ENCODE measurements at regions not wholly inside any gene's neighbourhood (a gene's known extent, or its start where the extent isn't known, plus 50 kb on each side); places are given as distances from the start of the nearest gene placed in this dataset.
"Not testable (repeated sequence)": the region's sequence is repeated elsewhere in the genome, so short reads cannot be mapped to it uniquely, and the experiment has no call there.

DNA sequence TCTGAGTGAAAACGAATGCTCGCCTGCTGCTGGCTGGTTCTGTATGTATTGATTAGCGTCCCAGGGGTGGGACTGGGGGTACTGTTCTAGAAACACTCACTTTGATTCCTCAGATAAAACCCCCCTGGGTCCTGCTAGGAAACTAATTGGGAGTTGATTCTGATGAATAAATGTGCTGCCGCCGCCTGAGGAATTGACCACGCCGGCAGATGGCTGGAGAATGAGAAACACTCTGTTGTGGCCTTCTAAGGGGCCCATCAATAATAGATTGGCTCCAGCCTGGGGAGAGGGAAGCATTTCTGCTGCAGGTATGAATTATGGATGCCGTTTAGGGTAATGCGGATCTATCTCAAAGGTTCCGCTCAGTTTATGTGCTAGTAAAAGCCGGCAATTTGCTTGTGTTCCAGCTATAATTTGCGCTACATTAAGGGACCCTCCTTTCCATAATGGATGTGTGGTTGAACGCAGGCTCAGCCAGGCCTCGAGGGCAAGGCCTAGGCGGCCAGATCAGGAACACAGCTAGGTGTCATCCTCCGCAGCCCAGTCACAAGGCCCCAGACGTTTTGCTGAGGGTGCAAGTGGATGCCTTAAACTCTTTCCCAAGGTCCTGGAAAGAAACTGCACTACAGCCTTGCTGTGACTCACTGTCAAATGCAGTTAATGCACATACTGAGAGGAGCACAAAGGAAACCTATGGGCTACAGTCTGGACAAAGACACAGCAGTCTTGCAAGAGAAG lies 132.2 kb upstream of the HS3ST2 start:
- no peak for DNase-seq (ENCODE audit: low spot score)

DNA sequence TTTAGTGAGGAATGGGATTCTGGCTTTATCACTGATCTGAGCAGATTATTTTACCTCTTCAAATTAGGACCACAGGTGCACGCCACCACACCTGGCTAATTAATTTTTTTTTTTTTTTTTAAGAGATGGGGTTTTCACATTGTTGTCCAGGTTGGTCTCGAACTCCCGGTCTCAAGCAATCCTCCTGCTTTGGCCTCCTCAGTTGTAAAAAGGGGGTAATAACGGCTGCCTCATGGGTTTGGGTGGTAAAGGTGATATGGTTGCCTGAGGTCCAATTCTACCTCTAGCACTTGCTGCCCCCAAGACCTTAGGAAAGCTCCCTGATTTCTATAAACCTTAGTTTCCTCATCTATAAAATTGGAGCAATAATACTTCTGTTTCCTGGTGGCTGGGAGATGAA lies 130.7 kb upstream of the HS3ST2 start:
- DNase-seq (ENCODE audit: low spot score), result no peak

DNA sequence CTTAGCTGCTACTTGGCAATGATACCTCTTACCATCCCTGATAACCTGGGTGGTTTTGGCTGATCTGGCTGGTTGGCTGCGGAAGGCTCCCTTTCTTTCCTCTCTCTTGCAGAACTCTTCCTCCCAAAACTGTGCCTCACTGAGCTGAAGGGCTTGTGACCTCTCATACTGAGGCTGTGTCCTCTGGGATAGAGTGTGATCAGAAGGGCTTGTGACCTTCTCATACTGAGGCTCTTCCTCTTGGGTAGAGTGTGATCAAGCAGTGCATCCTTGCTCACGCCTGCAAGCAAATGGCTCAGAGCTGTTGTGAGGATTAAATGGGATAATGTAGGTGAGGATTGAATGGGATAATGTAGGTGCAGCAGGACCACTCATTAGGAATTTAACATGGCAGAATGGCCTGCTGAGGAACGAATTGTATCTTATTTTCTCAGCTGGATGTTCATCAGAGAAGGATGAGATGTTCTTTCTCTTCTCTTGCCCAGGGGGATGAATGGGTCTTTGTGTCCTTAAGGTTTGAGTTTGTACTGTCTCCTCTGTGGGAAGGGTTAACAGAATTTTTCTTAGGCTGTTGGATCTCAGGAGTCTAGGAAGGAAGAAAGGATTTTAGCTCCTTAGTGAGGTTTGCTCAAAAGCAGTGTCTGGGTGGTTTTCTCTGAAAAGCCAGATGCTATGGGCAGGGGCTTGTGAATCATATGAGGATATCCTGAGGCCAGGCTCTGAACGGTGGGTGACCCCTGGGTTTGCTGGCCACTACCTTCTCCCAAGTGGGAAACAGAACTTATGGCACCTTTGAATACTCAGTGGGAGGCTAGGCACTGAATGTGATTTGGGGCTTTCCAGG lies 130.0 kb upstream of the HS3ST2 start:
- DNase-seq (ENCODE audit: low spot score), result no peak

DNA sequence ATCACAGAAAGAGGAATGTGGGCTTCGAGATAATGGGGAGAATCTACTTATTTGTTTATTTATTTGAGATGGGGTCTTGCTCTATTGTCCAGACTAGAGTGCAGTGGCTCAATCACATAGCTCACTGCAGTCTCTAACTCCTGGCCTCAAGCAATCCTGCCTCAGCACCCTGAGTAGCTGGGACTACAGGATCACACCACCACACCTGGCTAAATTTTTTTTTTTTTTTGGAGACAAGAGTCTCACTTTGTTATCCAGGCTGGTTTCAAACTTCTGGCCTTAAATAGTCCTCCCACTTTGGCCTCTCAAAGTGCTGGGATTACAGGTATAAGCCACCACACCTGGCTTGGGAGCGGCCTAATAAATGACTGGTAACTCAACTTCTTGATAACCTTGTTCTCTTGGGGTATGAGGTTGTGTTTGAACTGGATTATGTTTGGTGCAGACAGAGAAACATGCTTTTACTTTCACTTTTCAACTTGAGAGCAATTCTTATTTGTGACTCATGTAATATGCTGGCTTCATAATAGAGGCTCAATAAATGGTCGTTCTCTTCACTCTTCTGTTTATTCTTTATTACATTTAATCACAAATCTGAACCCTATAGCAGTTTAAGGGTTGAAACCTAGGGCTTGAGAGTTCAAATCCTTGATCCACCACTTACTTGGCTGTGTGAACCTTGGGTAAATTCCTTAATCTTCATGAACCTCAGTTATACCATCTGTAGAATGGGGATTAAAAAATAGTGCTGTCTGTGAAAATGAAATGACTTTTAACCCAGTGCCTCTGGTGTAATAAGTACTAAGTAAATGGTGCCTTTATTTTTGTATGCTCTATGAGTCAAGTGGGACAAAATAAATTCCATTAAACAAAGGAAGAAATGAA lies 129.1 kb upstream of the HS3ST2 start:
- no peak for DNase-seq (ENCODE audit: low spot score)

DNA sequence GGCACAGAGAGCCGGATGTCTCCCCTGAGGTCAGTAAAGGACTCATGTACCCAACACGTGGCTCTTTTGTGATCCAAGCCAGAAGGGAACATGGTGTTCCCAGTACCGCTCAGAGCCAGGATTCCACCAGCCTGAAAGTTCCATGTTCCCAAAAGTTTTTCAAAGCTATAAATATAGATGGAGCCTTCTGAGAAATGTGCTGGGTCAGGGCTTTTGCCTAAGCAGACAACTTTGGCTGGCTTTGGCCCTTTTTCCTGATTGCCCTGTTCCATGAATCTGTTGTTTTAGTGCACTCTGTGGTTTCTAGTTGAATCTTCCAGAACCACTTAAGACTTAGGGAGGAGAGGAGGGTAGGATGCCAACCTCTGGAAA lies 128.5 kb upstream of the HS3ST2 start:
- DNase-seq (ENCODE audit: low spot score), result no peak

DNA sequence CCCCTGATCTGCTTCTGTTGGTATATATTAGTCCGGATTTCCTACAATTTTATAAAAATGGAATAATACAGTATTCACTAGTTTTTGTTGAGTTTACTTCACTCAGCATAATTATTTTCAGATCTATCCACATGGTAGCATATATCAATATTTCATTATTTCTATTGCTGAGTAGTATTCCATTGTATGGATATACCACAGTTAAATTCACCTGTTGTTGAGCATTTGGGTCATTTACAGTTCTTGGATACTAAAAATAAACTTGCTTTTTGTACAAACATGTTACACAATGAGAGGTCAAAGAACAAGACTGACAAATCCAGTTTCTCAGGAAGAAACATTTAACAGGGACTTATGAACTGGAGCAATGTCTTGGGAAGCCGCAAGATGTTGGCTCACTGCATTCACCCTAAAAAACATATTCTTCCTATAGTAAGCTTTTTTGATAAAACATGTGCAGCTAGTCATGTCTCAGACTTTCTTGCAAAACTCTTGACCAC lies 126.9 kb upstream of the HS3ST2 start:
- no peak for DNase-seq (ENCODE audit: low spot score)

DNA sequence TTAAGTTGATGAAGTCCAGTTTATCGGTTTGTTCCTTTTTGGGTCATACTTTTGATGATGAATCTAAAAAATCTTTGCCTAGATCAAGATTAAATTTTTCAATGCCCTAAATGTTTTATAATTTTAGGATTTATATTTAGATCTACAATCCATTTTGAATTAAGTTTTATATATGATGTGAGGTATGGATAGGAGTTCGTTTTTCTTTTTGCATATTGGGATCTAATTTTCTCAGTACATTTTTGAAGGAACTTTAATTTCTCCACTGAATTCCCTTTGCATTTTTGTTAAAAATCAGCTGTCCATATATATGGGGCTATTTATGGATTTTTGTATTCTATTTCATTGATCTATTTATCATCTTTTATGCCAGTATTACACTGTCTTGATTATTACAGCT lies 125.5 kb upstream of the HS3ST2 start:
- no peak for DNase-seq (ENCODE audit: low spot score)

DNA sequence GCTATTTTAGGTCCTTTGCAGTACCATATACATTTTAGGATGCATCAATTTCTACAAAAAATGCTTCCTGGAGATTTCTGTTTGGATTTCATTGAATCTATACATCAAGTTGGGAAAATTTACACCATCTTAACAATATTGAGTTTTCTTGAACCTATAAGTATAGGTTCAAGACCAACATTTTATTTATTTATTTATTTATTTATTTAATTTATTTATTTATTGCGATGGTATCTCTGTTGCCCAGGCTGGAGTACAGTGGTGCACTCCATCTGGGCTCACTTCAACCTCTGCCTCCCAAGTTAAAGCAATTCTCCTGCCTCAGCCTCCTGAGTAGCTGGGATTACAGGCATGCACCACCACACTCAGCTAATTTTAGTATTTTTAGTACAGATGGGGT lies 125.0 kb upstream of the HS3ST2 start:
- no peak for DNase-seq (ENCODE audit: low spot score)

DNA sequence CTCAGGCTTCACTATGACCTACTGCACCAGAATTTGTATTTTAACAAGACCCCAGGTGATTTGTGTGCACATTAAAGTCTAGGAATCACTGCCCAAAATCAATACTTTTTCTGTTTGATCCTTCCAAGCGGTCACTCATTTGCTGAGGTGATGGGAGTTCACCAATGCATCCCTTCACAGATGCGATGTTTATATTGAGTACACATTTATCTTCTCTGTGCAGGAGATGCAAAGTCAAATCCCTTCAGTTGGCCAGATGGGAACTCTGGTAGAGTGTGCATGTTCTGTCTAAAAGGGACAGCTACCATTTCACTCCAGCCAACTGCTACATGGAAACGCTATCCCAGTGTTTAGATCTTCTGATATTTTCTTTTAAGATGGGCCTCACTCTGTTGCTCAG lies 122.6 kb upstream of the HS3ST2 start:
- DNase-seq (ENCODE audit: low spot score), result no peak

DNA sequence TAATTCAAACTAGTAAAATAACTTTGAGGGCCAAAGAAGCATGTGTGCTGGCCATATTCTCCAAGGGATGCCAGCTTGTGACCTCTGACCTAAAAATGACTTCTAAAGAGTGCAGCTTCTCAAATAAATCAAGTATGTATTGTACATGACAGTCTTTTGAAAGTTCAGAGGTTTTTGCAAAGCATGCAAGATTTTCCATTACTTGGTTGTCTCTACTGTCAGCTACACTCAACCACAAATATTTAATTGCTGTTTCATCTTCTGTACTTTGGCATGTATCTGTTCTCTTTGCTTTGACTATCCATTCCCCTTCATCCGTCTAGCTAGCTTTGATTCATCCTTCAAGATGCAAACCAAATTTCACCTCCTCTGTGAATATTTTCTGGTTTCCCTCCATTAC lies 121.9 kb upstream of the HS3ST2 start:
- DNase-seq (ENCODE audit: low spot score), result no peak

DNA sequence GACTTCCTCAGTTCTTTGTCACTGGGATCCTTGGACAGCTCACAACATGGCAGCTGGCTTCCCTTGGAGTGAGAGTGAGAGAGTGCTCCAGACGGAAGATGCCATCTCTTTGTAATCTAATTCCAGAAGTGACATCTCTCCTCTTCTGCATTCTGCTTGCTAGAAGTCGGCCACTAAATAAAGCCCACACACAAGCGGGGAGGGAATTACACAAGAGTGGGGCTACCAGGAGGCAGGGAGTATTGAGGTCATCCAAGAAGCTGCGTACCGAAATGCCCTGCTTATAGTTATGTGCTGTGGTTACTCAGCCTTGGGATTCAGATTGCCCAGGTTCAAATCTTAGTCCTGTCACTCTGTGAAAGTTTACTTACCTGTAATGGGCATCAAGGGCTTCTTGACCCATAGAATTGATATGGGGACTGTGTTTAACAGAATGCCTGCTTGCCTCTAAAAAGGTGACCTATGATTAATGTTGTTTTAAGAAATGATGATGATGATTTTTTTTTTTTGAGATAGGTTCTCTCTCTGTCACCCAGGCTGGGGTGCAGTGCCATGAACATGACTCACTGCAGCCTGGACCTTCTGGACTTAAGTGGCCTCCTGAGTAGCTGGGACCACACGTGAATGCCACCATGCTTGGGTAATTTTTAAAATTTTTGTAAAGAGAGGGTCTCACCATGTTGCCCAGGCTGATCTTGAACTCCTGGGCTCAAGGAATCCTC lies 120.9 kb upstream of the HS3ST2 start:
- DNase-seq (ENCODE audit: low spot score), result no peak

DNA sequence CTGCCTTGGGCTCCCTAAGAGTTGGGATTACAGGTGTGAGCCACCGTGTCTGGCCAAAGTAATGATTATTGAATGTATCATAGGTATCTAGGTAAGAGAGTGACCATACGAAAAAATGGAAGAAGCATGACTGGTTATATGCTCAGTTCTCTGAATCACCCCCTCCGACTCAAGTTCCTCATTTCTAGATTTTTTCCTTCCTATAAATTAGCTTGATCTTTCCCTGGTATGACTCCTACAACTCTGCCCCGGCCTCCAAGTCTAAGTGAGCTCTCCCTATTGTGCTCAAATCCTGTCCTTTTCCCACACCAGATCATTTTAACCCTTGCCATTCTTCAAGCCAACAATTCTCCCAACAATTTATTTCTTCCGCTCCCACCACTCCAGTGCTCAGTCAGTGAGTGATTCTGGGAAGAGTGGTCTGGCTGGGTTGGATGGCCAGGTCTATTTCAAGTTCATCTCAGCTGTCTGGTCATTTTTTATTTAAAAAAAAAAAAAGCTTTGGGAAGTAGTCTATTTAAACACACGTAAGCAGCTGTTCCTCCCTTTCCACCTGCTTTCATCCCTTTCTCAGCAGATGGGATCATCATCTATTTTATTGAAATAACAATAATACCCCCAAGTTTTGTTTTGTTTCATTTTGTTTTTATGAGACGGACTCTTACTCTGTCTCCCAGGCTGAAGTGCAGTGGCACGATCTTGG lies 120.2 kb upstream of the HS3ST2 start:
- no peak for DNase-seq (ENCODE audit: low spot score)

DNA sequence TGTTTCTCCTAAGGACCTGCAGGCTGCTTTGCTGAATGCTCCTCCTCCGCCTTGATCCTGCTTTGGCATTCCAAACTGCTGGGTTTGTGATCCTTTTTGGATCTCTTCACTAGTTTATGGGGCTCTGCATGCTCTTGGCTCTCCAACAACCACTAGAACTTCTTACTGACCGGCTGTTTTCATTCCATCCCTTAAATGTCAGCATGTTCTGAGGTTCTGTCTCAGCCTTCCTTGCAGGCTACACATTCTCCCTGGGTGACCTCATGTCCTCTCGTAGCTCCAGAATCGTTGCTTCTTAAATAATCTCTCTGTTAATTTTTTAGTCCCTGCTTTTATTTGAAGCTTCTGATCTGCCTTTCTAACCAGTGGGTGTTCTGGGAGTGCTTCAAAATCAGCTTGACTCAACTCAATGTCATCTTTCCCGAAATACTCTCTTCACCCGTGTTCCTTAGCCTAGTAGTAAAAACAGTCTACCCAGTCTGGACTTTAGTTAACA lies 119.0 kb upstream of the HS3ST2 start:
- peak; percentile 2 for DNase-seq (ENCODE audit: low spot score)

DNA sequence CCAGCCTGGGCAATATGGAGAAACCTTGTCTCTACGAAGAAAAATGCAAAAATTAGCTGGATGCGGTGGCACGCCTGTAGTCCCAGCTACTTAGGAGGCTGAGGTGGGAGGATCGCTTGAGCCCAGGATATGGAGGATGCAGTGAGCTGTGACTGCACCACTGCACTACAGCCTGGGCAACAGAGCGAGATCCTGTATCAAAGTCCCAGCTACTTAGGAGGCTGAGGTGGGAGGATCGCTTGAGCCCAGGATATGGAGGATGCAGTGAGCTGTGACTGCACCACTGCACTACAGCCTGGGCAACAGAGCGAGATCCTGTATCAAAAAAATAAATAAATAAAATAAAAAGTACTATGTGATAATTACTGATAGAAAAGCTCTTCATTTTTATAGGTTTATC lies 118.2 kb upstream of the HS3ST2 start:
- not testable (repeated sequence) for DNase-seq (ENCODE audit: low spot score)

DNA sequence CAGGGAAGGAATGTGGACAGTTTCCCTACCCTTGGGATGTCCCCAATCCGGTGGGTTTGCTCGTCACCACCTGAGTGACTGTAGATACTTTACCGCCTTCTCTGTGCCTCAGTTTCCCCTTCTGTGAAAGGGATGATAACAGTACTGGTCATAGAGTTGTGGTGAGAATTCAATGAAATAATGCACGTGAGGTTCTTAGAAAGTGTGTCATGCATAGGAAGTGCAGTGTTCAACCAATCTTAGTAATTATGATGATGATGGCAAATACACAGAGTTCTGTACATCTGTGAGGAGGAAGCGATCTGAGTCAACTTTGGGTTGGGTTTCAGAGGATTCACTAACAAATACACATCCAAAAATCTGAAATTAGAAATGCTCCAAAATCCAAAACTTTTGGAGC lies 114.6 kb upstream of the HS3ST2 start:
- no peak for DNase-seq (ENCODE audit: low spot score)

DNA sequence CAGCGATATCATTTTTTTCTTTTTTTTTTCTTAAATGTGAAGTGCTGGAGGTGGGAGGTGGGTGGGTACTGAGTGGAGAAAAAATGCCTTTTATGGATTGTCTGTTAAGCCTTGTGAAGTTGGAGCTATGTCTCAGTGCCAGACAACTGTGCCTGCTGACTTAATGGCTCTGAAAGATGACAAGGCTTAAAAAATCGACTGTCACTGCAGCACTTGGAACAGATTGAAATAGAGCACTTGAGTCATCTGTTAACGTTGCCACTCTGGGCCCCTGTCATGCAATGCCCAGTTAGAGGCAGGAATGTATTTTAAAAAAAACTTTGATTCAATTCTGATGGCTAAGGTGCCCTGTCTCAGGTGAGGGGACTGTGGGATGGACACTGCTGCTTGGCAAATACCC lies 108.2 kb upstream of the HS3ST2 start:
- no peak for DNase-seq (ENCODE audit: low spot score)

DNA sequence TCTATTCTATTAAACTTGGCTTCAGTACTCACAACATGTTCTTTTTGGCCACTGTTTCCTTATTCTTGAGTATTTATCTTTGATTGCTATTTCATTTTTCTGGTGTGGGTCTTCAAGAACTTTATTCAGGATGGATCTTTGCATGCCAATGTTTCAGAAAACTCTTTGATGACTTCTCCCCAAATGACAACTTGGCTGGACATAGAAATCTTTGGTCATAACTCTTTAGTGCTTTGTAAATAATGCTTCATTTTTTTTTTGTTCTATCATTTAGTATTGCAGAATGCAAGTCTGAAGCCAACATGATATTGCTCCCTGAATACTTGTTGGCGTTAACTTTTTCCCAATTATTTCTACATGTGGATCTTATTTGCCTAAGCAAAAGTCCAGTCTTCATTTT lies 103.6 kb upstream of the HS3ST2 start:
- no peak for DNase-seq (ENCODE audit: low spot score)

DNA sequence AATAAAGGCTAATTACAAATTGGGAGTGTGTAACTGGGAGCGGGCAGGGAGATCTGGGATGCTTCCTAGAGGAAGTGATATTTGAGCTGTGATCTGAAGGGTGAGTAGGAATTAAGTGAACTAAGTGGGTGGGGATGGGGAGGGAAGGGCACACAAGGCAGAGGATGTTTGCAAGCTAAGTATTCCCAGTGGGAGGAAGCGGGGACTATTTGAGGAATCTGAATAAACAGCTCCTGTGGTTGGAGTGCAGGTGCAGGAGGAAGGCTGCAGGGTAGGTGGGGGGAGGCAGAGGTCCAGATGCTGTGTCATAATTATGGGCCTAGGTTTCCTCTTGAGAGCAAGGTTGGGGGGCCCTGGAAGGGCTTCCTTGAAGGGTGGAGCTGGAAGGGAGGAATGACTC lies 102.1 kb upstream of the HS3ST2 start:
- no peak for DNase-seq (ENCODE audit: low spot score)

DNA sequence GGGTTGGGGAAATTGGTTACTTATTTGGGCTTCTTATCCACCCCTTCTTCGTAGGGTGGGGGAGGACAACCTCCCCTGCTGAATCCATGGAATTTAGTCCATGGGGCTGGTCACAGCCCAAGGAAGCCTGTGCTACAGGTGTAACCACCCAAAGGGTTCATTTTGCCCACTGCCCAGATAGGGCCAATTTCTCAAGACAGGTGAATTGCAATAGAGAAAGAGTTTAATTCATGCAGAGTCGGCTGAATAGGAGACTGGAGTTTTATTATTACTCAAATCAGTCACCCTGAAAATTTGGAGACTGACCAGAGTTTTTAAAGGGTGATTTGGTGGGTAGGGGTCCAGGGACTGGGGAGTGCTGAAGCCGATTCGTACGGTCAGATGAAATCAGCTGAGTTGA lies 101.5 kb upstream of the HS3ST2 start:
- no peak for DNase-seq (ENCODE audit: low spot score)

DNA sequence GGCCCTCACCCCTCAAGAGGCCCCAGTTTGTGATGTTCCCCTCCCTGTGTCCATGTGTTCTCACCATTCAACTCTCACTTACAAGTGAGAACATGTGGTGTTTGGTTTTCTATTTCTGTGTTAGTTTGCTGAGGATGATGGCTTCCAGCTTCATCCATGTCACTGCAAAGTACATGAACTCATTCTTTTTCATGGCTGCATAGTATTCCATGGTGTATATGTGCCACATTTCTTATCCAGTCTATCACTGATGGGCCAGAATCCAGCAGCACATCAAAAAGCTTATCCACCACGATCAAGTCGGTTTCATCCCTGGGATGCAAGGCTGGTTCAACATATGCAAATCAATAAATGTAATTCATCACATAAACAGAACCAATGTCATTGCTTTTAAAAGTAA lies 95.4 kb upstream of the HS3ST2 start:
- DNase-seq (ENCODE audit: low spot score), result not testable (repeated sequence)

DNA sequence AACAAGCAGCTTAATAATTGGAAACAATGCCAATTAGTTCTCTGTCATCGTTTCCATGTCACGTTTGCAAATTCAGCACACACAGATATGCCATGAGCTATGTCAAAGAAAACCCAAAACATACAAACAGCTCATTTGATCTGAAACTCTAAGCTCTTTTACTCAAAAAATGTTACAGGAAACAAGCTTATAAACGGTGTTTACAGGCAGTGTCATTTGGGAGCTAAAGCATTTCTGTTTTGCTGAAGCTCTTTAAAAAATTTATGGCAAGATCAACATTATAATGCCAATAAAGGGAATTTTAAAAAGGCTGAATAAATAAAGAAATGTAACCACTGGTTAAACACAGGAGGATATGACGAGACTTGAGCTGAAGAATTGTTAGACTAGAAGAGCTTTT lies 94.0 kb upstream of the HS3ST2 start:
- DNase-seq (ENCODE audit: low spot score), result no peak

All from hematopoietic multipotent progenitor cell treated with erythropoietin and hydrocortisone succinate and interleukin-3 and kit ligand, for 15 days (in vitro differentiated cells).